ENCODE measurements at regions not wholly inside any gene's neighbourhood (a gene's known extent, or its start where the extent isn't known, plus 50 kb on each side); places are given as distances from the start of the nearest gene placed in this dataset.

DNA sequence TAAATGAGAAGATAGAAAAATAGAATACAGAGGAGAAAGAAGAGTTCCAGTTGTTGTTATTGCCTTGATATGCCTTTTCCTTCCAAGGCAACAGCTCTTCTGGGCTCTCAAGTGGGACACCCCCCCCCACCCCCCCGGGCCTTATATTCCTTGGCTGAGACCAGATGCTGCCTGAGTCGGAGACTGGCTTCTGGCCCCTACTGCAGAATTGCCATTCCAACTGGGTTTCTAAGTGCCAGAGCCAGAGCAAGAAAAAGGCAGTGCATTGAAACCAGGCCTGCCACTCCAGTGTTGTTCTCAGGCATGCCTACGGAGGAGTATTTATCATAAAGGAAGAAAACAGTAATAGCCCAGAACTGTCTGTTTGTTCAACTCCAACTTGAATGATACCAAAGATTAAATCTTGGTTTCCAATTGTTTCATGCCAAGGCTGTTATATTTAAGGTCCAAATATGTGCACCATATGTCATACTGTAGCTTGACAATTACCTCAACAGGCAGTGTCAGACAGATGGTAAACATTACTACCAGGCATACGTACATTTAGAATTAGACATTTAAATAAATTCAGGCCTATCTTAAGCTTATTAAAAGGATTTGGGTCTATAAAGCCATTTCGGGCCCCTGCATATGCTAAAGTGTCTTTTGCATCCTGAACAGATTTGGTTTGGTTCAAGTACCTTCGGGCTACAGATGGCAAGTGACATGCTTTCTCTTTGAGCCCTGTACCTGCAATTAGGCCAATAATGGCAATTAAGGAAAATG is 209.9 kb upstream of the SEMA6D start:
- TF ChIP-seq, protein P1, sequence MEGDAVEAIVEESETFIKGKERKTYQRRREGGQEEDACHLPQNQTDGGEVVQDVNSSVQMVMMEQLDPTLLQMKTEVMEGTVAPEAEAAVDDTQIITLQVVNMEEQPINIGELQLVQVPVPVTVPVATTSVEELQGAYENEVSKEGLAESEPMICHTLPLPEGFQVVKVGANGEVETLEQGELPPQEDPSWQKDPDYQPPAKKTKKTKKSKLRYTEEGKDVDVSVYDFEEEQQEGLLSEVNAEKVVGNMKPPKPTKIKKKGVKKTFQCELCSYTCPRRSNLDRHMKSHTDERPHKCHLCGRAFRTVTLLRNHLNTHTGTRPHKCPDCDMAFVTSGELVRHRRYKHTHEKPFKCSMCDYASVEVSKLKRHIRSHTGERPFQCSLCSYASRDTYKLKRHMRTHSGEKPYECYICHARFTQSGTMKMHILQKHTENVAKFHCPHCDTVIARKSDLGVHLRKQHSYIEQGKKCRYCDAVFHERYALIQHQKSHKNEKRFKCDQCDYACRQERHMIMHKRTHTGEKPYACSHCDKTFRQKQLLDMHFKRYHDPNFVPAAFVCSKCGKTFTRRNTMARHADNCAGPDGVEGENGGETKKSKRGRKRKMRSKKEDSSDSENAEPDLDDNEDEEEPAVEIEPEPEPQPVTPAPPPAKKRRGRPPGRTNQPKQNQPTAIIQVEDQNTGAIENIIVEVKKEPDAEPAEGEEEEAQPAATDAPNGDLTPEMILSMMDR (IDR thresholded peaks at IDR 0.05; ENCODE audit: low read depth, low read length), result no peak
- TF ChIP-seq POLR2A (IDR thresholded peaks at IDR 0.05; ENCODE audit: extremely low read depth, insufficient read length) (no peak), MYC (IDR thresholded peaks at IDR 0.05; ENCODE audit: low read depth, low read length) (no peak)
